Limb (tissue), 2 donors: ENCODE measurements at regions not wholly inside any gene's neighbourhood (a gene's known extent, or its start where the extent isn't known, plus 50 kb on each side); places are given as distances from the start of the nearest gene placed in this dataset.

Source experiments
- DNase-seq, 2 donors: peaks; one replicate each; pipeline ENCODE4 v3.0.0-alpha.2; 2016; ENCODE audit errors: extremely low spot score in 2 of 2

GRCh38 chr2:204225671-204226073, 289.1 kb downstream of the ICOS start:
- DNase-seq: no peak

DNA sequence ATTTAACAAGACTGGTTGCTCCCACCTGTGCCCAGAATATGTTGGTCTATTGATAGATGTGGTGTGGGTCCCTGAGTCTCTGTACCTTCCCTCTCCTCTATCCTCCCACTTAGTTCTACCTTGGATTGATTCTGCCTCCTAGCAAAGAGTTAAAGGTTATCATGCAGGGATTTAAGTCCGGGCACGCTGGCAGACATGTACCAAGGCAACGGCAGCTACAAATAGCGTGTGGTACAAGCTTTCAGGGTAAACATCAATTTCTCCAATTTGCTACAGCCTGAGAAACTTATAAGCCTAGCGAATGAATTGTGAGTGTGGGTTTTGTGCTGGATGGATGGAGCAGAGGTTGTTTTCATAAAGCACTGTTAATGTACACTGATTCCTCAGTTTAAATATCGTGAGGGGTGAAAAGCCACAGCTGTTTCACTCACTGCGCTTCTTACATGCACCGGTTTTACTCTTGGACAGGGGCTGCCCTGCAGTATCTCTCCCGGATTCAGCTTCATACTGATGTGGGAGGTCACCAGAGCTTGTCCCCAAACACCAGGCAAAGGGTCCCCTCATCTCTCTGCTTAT, 289.8 kb downstream of the ICOS start:
- DNase-seq: no peak

- DNase-seq: no peak
These were observed 291.8 kb downstream of the ICOS start for GRCh38 chr2:204228169-204228886.

- no peak for DNase-seq
These were observed 297.7 kb downstream of the ICOS start for GRCh38 chr2:204234248-204234647.

DNA sequence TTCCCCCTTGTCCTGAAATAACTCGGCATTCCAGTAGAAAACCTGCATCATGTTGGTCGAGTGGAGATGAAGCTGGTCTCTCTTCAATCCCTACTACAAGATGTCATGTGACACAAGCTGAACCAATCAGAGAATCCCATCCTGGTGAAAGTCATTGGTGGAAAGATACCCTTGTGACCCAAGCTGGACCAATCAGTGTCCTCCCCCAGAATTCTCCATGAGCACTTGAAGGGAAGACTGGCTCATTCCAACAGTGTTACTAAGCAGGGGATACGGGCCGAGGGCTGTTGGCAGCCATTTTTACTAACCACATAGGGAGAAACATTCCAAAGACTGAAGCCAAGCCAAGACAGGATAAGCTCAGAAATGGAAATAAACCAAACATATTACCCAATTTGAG, 298.3 kb downstream of the ICOS start:
- no peak for DNase-seq

- DNase-seq: no peak
These were observed 300.9 kb downstream of the ICOS start for GRCh38 chr2:204237416-204237815.

DNA sequence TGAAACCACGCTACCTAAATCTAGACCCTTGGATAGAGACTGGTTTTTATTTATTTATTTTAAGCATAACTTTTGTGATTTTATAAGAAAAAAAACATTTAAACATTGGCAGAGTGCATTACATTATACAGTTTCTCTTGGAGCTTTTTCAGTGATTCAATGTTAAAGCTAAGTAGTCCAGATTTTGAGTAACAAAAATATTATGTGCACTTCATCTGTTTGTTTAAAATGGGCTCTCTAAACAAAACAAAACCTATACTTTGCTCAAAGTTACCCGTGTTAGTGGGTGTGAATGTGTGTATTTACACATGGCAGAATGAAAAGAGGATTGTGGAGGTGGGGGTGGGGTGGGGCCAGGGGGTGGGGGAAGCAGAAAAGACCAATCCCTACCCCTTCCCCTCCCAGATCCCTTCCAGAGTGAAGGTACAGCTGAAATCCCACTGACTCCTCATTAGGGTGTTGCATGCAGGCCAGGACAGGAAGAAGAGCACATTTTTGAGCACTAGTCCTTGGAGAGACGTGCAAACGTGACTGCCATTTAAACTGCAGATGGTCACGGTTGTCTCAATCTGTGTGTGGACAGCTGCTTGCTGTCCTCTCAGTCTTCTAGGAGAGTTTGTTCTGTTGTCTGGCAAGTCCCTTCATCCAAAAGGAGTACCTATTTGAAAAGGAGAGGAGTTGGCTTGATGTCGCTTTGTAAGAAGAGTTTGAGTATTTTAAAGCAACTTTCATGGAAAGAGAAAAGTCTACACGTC, 303.0 kb downstream of the ICOS start:
- DNase-seq: no peak

DNA sequence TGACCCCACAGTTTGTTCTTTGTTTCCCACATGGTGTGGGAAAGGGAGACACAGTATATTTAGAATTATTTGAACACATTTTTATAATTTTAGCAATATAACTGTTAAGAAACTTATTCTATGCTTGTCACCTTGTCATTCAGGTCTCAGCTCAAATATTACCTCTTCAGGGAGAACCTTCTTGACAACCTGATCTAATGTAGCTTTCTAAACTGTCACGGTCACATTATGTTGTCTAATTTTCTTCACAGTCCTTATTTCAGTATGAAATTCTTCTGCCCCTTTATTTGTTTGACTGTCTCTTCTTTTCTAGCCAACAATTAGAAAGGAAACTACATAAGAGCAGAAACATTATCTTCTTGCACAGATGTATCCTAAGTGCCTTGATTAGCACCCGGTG, 304.3 kb upstream of the PARD3B start:
- DNase-seq: no peak

- no peak for DNase-seq
These were observed 295.8 kb upstream of the PARD3B start for GRCh38 chr2:204249437-204249836.

GRCh38 chr2:204250692-204251091, 294.6 kb upstream of the PARD3B start:
- DNase-seq: no peak

DNA sequence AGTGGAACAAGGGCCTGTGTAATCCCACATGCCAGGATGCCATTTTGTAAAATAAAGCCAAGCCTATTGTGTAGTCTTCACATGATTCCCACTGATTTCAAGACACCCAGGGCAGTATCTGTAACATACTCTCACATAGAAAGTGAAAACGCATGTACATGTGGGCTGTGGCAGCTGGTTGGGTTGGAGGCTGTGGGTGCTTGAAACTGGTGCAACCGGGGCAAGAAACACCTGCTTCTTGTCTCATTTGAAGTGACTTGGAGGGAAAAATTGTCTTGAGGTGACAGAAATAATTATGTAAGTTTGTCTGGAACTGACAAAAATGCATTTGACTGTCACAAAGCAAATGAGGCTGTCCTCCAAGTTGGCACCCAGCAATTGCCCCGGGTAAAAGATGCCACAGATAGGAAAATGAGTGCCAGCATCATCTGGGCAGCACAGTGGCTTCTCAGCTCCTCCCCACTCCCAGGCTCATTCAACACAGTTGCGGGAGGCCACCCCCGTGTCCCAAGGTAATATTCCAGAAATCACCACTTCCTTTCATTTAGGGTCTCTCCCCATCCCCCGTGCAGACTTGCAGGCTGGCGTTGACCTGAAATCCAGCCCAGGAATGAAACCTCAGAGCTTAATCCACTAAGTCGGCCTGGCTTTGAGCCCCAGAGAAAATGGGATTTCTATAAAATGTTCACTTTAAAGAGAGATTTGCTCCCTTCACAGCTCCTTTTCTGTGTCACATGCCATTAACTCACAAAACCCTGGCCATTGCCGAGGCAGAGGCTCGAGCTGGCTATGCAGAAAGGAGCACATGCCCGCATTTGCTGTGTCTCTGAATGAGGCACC, 293.9 kb upstream of the PARD3B start:
- DNase-seq: no peak

- DNase-seq: no peak
These were observed 293.3 kb upstream of the PARD3B start for GRCh38 chr2:204251998-204252376.

- no peak for DNase-seq
These were observed 290.2 kb upstream of the PARD3B start for GRCh38 chr2:204255071-204255470.

- no peak for DNase-seq
These were observed 289.7 kb upstream of the PARD3B start for GRCh38 chr2:204255526-204255925.

GRCh38 chr2:204257781-204258180, 287.5 kb upstream of the PARD3B start:
- DNase-seq: no peak

DNA sequence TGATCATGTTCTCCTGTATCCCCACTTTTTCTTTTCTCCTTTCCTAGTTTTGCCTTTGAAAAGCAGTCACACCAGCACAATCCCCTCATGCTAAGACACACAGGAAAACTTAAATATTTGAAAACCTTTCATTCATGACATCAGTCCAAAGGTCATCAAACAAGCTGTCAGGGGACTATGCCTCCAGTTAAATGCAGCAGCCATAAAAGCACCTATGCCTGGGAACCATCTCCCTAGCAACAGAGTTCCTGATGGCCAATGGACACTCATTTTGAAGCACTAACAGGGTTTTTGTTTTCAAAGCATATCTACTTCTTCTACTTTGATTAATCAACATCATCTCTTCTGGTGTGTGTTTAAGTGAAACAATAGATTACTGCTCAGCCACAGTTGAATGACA, 286.4 kb upstream of the PARD3B start:
- no peak for DNase-seq

- peak; percentile 80 to 88 for DNase-seq
These were observed 285.0 kb upstream of the PARD3B start for GRCh38 chr2:204260162-204260877.

- no peak for DNase-seq
These were observed 284.4 kb upstream of the PARD3B start for GRCh38 chr2:204260901-204261300.

DNA sequence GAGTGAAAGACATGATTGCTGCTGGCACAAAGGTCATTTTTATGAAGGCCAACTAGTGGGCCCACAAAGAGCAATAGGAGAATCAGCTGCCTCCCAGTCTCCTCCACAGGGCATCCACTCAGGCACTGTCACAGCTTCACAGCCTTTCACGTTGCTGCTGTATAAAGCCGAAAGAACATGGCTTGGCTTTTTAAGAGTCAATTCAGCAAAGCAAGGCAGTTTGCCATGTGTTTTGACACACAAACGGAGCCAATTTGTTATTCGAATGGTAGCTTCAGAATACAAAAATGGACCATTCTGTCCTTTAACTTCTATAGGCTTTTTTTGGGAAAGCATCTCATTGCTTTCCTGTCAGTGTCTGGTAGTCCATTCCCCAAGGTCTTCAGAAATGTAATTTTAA, 283.4 kb upstream of the PARD3B start:
- no peak for DNase-seq

DNA sequence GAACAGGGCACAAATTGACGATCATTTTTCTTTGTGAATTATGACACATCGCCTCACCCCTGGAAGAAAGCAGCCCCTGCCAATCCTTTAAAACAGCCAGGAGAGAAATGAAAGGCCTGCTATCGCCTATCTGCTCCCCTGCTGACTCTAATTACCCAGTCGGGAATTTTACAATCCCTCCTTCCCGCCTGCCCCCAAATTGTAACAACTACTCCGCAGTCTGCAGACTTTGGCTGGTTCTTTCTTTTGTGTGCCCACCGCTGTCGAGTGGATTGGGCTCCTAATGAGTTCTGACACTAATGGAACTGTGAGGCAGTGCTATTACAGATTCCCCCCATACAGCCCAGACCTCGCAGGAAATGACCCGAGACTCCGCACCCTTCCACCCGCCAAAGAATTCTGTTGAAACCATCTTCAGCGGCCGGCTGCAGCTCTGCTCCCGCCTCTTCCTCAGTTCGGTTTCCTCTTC, 281.2 kb upstream of the PARD3B start:
- DNase-seq: no peak

DNA sequence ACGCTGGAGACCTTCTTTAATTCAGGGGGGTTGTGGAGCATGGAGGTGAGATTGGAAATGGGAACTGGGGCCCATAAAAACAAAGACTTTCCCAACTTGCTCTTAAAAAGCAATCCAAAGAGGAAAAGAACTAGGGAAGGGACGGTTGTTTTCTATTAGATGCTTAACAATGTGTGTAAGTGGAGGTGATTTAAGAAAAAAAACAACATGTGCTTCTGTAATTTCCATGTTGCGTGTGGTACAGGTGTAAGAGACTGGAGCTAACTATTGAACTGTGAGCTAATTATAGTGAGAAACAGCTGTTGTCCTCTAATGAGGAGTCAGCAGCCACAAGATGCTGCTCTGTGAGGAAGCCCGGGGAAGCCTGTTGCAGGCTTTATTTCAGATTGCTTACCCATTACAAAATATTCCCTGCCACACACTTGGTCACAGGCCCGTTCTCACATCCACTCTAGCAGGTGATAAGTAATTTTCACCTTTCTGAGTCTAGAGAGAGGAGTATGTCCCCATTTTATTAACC, 280.6 kb upstream of the PARD3B start:
- no peak for DNase-seq
